Stimulated activated CD8-positive, alpha-beta memory T cell treated with anti-CD3 and anti-CD28 coated beads, Interleukin-4, amount 100 ng/mL, for 4 hours (primary cell): ENCODE measurements at regions not wholly inside any gene's neighbourhood (a gene's known extent, or its start where the extent isn't known, plus 50 kb on each side); places are given as distances from the start of the nearest gene placed in this dataset.

Experiments used
- DNase-seq, 2 donors: peaks; one replicate each; pipeline ENCODE4 v3.0.0-alpha.2; 2020; ENCODE audit warnings: low read depth in 2 of 2, low spot score in 1 of 2

- no peak for DNase-seq
These were observed 157.1 kb upstream of the IFNG-AS1 start for GRCh38 chr12:67832155-67832554.

GRCh38 chr12:67833602-67834001, 155.6 kb upstream of the IFNG-AS1 start:
- DNase-seq = no peak

GRCh38 chr12:67837876-67838275, 151.4 kb upstream of the IFNG-AS1 start:
- DNase-seq = no peak

- no peak for DNase-seq
These were observed 147.1 kb upstream of the IFNG-AS1 start for GRCh38 chr12:67842124-67842523.

GRCh38 chr12:67843257-67843656, 146.0 kb upstream of the IFNG-AS1 start:
- no peak for DNase-seq

GRCh38 chr12:67852701-67853100, 136.5 kb upstream of the IFNG-AS1 start:
- no peak for DNase-seq

- DNase-seq = no peak
These were observed 136.0 kb upstream of the IFNG-AS1 start for GRCh38 chr12:67853204-67853603.

- no peak for DNase-seq
These were observed 134.9 kb upstream of the IFNG-AS1 start for GRCh38 chr12:67854351-67854750.

- no peak for DNase-seq
These were observed 134.1 kb upstream of the IFNG-AS1 start for GRCh38 chr12:67855103-67855502.

- no peak for DNase-seq
These were observed 118.0 kb upstream of the IFNG-AS1 start for GRCh38 chr12:67871231-67871630.

GRCh38 chr12:67873355-67873754, 115.9 kb upstream of the IFNG-AS1 start:
- DNase-seq = no peak

GRCh38 chr12:67876305-67876915, 112.8 kb upstream of the IFNG-AS1 start:
- no peak for DNase-seq

- DNase-seq = no peak
These were observed 111.5 kb upstream of the IFNG-AS1 start for GRCh38 chr12:67877727-67878126.

- no peak for DNase-seq
These were observed 109.3 kb upstream of the IFNG-AS1 start for GRCh38 chr12:67879937-67880336.

GRCh38 chr12:67881565-67881964, 107.7 kb upstream of the IFNG-AS1 start:
- DNase-seq = no peak

- no peak for DNase-seq
These were observed 104.7 kb upstream of the IFNG-AS1 start for GRCh38 chr12:67884596-67884995.

- DNase-seq = no peak
These were observed 103.7 kb upstream of the IFNG-AS1 start for GRCh38 chr12:67885375-67886169.

GRCh38 chr12:67887065-67887464, 102.2 kb upstream of the IFNG-AS1 start:
- no peak for DNase-seq

GRCh38 chr12:67889931-67890330, 99.3 kb upstream of the IFNG-AS1 start:
- DNase-seq = no peak

- no peak for DNase-seq
These were observed 98.5 kb upstream of the IFNG-AS1 start for GRCh38 chr12:67890726-67891258.

GRCh38 chr12:67891596-67891995, 97.7 kb upstream of the IFNG-AS1 start:
- no peak for DNase-seq

GRCh38 chr12:67892259-67893021, 96.8 kb upstream of the IFNG-AS1 start:
- DNase-seq = no peak
